ENCODE measurements at regions not wholly inside any gene's neighbourhood (a gene's known extent, or its start where the extent isn't known, plus 50 kb on each side); places are given as distances from the start of the nearest gene placed in this dataset.

DNA sequence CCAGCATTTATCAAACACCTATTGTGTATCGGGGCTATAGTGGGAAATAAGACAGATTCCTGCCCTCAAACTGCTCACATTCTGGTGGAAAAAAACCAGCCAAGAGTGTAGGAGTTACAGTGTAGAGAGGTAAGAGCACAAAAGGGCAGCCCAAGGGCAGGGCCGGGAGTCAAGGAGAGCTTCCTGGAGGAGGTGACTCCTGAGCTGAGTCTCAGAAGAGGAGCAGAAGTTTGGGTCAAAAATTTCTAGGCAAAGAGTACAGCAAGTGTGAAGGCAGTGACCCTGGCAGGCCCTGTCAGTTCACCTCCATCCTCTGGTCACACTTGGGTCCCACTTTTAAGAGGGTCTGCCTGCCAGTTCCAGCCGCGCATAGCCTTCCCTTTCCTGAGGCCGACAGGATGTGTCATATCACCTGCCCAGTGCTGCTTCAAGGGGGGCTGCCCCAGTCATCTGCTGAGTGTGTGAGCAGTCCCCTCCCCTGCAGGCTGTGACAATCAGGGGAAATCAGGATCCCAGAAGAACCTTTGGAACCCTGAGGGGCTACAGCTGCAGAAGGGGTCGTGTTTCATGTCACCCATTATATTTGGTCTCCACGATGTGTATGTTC lies 118.4 kb downstream of the GLI2 start:
- no peak for DNase-seq

DNA sequence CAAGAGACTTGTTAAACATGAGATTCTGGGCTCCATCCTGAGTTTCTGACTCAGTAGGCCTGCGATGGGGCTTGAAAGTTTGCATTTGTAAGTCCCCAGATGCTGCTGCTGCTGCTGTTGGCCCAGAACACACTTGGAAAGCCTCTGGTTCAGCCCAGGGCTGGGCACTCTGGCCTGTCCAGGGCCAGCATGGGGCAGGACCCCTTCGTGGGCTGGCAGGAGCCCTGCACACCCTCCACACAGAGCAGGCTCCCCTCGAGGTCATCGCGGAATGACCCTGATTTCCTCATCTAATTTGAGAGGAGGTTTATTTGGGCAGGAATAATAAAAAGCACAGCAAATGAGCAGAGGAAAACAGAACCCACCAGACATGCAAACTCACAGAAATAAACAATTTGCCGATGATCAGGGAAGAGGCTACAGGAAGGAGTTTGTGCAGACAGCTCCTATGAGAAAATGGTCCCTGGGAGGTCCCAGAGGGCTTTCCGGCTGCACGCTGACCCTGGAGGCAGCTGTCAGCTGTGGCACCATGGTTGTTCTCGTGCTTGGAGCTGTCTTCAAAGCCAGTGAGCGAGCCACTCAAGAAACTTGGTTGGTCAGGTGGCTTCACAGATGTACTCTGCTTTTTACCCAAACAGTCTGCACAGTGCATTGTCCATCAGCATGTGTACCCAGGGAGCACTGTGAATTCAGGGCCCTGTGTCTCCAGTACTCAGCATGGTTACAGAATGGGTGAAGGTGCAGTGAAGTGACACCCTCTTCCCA lies 119.3 kb downstream of the GLI2 start:
- DNase-seq: no peak

DNA sequence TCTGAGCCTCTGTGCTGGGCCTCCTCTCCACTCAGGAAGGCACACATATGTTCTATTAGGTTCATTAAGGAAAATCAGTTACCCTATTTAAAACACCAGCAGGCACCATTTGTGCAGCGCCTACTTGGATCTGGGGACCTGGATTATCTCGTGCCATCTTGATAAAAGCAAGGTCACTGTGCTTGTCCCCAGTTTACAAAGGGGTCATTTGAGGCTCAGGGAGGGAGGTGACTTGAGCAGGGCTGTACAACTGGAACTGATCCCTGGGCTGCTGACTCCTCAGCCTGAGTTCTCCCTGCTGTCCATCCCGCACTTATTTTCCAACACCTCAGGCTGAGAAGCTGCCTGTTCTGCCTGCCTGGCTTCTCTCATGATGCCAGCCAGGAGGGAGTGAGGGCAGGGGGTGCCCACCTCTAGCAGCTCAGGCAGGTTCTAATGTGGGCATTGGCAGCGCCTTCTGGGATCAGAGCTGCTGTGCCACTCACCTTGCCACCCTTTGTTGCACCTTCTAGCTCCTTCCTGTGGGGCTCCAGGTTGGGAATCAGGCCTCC lies 120.3 kb downstream of the GLI2 start:
- no peak for DNase-seq

DNA sequence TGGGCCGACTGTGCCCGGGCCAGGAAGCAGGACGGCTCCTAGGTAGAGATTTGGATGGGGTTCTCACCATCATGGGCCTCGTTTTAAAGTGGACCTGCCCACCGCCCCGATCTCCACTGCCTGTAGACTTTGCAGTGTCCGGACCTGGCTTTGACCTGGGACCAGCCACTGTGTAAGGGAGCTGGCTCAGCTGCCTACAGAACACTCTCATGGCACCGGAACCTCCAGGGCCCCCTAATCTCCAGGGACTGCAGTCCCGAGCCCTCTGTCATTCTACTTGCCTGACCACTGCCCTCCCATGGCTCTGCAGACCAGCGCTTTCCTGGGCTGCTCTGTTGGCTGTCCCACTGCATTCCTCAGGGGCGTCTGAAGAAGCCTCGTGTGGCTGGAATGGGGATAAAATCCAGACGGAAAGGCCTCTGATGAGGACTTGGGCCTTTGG lies 120.8 kb downstream of the GLI2 start:
- DNase-seq: no peak

DNA sequence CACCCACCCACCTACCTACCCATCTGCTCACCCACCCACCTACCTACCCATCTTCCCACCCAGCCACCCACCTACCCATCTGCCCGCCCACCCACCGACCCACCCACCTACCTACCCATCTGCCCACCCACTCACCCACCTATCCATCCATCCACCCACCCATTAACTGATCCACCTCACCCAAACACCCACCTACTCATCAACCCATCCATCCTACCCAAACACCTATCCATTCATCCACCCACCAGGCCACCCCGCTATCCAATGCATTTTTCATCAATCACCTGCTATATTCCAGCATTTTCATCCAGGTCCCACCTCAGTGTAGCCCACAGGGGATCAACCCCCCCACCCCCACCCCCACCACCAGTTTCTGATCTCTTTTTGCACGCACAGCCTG lies 121.8 kb downstream of the GLI2 start:
- no peak for DNase-seq

DNA sequence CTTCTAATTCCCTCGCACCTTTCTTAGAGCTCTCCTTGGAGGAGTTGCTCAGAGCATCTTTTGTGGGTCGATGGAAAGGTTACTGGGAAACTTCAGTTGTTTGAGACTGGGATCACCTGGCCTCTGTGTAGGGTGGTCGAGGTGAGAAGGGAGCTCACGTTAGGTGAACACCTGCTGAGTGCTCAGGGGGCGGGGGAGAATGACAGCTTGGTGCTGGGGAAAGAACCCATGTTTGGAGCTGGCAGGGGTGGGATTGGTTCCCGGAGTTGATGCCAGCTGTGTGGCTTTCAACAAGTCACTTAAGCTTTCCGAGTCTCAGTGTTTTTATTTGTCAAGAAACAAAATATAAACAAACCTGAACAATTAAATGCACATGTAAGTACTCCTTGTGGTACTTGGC lies 122.3 kb downstream of the GLI2 start:
- DNase-seq: no peak

DNA sequence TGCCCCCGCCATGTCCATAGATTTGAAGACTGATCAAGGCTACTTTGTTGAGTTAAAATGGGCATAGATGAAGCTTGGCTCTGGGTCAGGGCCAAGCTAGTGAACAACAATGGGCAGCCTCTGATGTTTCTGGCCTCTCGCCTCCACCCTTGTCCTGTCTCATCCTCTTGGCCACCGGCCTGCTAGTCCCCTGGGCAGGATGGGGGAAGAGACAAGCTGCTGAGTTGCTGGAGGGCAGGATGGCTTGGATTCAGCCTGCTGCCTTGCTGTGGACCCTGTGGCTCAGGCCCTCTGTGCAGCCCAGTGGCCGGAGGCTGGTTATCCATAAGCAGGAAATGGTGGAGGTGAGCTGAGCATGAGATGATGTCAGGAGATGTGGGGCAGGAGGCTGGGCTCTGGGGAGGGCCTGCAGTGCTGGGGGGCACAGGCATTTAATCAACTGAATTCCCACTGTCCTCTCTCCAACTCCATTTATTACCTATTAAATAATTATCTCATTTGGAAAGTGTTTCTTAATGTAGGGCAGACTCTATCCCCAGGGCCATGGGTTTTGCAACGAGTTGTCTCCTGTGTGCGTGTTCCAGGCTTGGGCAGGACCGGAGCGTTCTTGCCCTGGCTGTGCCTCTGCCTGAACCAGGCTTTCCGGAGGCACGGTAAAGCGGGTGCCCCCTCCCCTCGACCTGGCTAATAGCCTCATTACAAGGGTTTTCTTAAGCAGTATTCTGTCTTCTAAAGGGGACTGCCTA lies 122.9 kb downstream of the GLI2 start:
- no peak for DNase-seq

DNA sequence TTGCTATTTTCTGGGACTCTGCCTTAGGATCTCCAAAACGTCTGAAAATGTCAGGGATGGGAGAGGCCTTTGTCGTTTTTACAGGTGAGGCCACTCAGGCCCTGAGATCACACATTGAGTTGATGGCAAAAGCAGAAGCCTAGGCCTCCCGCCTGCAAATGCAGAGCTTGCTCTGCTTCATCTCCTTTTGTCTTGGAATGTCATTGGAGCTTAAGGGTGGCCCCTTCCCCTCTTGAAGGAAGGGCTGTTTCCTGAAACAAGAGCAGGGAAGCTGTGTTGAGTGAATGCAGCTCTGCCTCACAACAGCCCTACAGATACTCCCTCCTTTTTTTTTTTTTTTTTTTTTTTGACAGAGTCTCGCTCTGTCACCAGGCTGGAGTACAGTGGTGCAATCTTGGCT lies 123.5 kb downstream of the GLI2 start:
- DNase-seq: no peak

DNA sequence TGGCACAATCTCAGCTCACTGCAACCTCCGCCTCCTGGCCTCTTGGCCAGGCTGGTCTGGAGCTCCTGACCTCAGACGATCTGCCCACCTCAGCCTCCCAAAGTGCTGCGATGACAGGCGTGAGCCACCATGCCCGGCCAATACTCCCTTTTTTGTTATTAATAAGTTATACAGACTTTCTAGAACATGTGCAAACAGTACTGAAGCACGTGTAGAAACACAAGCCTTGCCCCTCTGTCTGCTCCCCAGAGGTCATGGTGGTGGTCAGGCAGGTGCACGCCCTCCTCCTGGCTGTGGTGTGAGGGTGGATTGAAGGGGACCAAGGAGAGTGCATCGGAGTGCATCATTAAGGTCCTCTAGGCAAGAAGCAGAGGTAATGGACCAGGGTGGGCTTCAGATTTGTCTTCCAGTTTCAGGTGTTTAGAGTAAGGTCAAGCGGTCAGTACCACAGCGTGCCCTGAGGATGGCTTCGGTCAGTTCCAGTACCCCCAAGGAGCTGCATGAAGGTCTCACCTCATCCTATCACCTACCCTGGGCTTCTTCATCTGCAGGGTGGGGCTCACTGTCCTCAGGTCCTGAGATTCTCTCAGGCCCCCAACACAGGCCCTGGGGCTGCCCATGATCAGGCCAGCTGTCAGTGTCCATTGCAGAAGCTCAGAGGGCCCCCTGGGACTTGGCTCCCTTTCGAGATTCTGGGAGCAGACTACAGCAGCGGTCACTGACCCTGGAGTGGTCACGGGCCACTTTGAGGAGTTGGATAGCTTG lies 124.3 kb downstream of the GLI2 start:
- no peak for DNase-seq

DNA sequence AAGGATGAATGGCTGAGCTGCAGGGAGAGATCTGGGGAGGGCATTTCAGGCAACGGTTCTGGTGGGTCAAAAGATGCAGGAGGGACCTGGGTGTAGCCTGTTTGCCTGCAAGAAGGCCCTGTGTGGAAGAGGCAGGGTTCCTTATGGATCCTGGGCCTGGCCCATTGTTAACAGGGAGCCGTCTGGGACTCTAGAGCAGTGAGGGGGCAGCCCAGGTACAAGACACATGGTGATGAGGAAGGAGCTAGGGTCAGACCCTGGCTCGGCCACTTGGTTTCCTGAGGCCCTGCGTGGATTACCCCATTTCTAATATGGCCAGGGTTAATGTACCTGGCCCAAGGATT lies 124.9 kb downstream of the GLI2 start:
- DNase-seq: no peak

DNA sequence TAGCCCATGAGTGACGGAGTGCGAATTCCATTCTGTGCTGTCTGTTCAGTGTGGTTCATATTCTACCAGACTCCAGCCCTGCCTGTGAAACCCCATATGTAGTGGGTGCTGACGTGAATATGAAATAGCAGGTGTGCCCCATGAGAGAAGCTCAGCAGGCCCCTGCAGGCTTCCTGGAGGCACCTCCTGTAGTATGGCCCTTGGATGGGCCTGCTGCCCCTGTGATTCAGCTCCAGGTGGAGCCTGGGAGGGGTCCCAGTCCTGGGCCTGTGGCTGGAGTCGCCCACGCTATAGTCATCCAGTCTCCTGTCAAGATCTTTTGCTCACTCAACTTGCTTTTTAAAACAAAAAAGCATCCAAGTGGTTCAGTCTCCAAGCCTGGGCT lies 125.5 kb downstream of the GLI2 start:
- no peak for DNase-seq

DNA sequence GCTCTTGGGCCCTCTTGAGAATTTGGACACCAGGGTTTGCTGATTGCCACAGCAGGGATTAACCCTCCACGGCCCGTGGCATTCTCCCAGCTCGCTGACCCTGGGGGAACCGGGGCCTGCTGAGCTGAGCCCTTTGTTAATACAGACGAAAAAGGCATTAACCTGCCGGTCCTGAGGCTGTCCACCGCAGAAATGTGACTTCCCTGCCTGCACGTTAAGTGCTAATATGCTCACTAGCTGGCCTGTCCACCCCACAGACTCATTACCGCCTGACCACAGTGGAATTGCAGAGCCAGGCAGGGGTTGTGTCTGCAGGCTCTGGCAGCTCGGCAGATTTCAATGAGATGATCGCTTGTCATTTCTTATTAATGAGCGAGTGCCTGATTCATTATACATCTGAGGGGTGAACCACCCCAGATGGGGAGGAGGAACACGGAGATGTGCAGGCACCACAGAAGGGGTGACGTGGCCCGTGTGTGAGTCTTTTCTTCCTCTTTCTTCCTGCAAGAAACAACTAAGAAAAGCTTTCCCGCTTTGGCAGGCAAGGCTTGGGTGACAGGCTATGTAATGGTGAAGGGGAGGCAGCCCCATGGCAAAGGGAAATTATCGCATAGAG lies 126.0 kb downstream of the GLI2 start:
- no peak for DNase-seq

DNA sequence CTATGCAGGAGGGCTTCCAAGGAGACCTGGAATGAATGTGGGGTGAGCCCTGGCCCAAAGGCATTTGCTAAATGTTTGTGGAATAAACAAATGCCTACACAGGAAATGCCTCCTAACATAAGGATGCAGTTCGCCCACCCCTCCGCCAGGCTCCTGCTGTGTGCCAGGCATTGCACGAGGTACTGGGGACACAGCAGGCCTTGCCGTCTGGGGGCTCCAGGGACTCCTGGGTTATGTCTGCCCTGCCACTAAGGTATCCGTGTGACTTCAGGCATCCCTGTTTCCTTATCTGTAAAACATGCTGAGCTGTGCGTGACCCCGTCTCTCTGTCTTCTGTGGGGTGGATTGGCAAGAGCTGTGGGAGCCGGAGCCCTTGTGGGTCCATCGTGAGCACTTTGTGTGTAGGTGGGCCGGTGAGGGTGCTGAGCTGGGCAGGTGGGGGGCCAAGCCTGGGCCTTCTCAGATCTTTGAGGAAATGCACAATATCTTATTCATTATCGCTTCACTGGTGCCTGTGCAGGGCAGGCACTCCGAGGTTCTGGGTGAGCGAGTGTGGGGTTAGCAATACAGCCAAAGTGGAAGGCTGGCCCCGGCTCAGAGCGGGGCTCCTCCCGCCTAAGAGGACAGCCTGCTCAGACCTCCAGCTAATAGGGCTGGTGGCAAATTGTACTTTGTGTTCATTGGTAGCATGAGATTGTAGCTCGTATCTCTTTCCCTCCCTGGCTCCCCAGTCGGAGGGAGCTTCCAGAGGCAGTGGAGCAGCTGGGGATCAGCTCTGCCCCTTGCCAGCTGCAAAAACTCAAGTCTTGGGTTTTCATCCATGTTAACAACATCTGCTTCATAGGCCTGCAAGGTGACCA lies 126.8 kb downstream of the GLI2 start:
- DNase-seq: no peak

DNA sequence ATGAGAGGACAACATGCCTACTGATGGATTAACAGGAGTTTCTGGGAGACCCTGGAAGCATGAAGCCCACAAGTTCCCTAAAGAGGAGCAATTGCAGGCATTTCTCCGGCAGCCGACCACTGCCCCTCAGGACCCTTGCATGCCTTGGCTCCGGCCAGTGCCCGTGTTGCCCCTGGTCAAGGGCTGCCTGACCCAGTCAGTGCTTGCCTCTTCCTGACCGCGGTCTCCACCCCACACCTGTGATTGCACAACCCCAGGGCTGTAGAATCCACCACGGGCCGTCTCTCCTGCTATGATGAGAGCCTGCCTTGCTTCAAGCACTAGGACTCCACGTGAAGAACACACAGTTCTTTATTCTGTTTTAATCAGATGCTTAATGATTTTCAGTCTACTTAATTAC lies 127.5 kb downstream of the GLI2 start:
- no peak for DNase-seq

DNA sequence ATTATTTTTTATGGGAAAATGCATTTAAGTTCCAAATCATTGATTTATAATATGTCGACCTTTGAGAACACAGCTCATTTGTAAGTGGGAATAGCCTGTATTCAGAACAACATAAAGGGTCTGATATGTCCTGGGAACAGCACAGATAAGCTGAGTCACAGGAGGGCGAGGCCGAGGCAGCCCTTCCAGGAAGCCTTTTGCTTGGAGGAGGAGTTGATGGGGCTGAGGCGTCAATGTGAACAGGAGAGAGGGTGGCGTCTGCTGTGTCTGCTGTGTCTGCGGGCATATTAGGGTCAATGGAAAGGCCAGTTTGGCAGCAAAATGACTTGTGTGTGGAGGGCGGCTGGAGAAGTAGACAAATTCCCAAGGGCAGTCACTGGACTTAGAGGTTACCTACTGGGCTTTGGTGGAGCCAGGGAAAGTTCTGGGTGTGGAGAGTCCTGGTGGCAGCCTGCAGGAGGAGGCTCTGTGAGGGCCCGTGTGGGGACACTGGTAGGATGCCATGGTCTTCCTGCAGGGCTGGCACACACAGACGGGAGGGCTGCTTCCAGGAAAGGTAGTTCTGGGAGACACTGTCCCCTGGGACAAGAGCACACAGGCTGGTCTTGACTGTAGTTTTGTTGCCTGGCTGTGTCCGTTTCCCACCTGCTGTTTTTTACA lies 128.1 kb downstream of the GLI2 start:
- no peak for DNase-seq

DNA sequence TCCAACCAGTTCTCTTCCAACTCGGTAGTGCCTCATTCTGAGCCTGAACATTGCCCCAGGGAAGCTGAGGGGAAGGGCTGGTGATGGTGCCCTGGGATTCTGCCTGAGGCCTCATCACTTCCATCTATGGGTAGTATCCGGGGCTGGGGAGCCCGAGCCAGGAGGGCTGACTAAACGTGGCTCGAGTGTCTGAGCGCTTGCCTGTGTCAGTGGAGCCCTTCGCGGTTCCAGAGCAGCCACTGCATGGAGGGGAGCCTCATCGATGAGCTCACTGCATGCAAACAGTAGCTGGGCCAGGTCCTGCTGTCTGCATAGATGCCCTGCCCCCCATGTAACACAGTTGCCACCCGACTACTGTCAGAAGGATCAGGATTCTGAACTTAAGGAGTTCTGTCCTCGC lies 129.3 kb downstream of the GLI2 start:
- no peak for DNase-seq

DNA sequence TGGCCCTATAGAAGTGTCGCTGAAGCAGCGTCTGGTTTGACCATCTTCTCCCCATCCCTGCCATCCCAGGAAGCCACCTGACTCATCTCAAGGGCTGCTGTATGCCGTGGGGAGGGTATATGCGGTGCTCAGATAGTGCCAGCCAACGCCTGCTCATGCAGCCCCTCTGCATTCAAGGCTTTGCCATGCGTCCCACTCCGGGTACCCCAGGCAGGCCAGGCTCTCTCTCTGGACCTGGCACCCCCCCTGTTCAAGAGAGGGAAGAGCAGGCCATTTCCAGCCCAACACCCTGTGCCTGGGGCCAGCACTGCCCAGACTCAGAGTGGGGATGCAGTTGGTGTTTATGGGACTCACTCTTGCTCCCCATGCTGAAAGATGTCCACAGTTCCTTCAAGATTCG lies 130.0 kb downstream of the GLI2 start:
- DNase-seq: no peak

DNA sequence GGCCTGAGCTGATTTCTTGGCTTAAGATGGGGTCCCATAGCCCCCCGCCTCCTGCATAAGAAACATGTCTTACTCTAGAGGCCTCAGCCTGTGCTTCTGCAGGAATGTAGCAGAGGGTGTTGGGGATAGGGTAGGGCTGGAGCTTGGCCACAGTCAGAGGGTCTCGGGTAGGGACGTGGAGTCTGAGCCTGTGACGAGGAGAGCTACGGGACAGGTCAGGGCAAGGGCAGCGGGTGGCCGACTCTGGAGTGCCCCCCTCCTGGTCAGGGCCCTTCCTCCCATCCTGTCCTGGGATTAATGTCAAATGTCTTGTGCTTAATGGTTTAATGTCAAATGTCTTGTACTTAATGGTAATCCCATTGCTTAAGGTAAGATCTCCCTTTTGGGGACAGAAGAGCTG lies 130.4 kb downstream of the GLI2 start:
- DNase-seq: no peak

DNA sequence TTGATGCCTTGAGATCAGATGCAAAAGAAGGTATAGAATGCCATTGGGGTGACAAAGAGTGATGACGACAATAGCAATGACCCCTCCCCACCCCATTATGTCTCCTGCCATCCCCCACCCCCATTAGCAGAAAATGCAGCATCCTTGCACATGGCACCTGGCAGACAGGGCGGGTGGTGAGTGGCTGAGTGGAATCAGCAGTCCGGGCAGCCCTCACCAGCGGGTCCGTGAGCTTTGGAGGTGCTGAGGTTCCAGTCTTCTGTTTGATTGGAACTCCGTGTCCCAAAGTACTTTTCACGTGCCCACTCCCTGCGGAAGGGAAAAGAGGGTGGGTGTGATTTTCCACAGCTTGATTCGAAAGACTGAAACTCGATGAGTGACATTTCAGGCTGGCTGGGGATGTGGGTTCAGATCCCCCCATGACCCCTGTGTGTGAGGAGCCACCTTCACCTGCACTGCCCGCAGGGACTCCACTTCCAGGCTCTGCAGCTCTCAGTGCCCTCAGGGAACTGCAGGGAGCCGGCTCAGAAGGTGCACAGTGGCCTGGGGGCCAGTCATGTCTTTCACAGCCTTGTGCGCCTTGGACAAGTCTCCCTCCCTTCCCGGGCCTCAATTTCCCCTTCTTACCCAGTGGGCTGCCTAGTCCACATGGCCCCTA lies 130.9 kb downstream of the GLI2 start:
- DNase-seq: no peak

Data from activated CD4-positive, CD25-positive, alpha-beta regulatory T cell treated with anti-CD3 and anti-CD28 coated beads, Interleukin-2, amount 50 U/mL, for 72 hours (primary cell).